22Rv1 (cell line): ENCODE measurements at regions not wholly inside any gene's neighbourhood (a gene's known extent, or its start where the extent isn't known, plus 50 kb on each side); places are given as distances from the start of the nearest gene placed in this dataset.

Experiments used
- CTCF ChIP-seq: fragments of 450-650 bp; IDR thresholded peaks from 2 replicates; pipeline ENCODE4 v1.5.1; 2017; ENCODE audit warnings: mild to moderate bottlenecking
- ZFX ChIP-seq: fragments of 450-650 bp; IDR thresholded peaks from 2 replicates; pipeline ENCODE4 v1.6.1; 2017; ENCODE audit warnings: antibody characterized with exemption, borderline replicate concordance

DNA sequence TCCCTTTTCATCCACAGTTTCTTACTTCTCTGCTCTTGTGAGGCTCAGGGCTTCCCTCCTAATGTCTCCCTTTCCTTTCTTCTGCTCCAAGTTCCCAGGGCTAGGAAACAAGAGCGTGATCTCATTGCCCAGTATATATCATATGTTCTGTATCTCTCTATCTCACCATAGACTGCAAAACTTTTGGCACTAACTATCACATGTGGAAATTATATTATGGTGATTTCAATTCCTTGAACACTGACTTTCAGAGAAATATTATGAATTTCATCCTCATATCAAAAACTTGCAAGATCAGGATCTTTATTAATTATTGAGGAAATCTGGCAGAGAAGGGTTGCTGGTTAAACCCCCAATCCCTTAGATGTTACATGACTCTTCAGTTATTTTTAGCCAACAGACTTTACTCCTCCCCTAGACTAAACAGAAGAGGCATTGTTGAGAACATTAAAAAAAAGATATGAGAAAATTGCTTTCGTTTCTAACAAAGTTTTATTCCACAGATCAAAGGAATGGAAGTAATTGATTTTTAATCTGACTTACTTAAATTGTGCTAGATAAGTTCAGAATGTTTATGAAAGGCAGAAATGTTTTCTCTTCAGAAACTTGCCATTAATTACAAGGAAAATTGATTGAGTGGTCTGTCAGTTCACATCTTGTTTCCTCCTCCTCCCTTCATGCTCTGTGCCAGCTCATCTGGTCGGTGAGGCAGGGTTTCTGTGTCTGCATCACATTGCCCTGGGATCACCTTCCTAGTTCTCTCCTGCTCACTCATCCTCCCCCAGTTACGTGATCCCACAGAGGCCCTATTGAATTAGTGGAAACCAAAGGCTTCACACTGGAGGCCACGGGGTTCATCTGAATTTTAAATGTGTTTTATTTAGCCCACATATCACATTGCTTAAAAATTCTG lies 378.5 kb downstream of the LMO7 start:
- no peak for TF ChIP-seq ZFX
- TF ChIP-seq CTCF = no peak
